Keratinocyte (primary cell): ENCODE measurements at regions not wholly inside any gene's neighbourhood (a gene's known extent, or its start where the extent isn't known, plus 50 kb on each side); places are given as distances from the start of the nearest gene placed in this dataset.

Experiments
- DNase-seq: peaks from one replicate; pipeline ENCODE4 v3.0.0-alpha.2; 2011; ENCODE audit warnings: low read depth, missing footprints, low spot score
- FAIRE-seq: peaks from 2 replicates; lab custom pipeline; 2011; peaks lifted over from hg19 to GRCh38; lab: Jason Lieb, UNC
- H2AFZ ChIP-seq: 2 replicates; pipeline ENCODE4 v1.6.0; 2012; ENCODE audit warnings: low read length, control low read depth, inconsistent platforms; ENCODE audit not compliant: control insufficient read depth
- H3K27ac ChIP-seq: 2 replicates; pipeline ENCODE4 v1.5.1; 2011; ENCODE audit warnings: low read length; ENCODE audit not compliant: control insufficient read depth, insufficient read depth
- H3K27me3 ChIP-seq: 3 replicates; pipeline ENCODE4 v1.6.0; 2011; ENCODE audit warnings: low read length; ENCODE audit not compliant: control insufficient read depth, insufficient read depth; ENCODE audit errors: extremely low read depth
- H3K36me3 ChIP-seq, 2 experiments: 2 replicates in 1 of 2; 3 replicates in 1 of 2; pipeline ENCODE4 v1.5.1; 2011; ENCODE audit warnings: low read length in 2 of 2, mild to moderate bottlenecking in 1 of 2; ENCODE audit not compliant: control insufficient read depth in 2 of 2, insufficient read depth in 2 of 2; ENCODE audit errors: extremely low read depth in 1 of 2
- H3K4me1 ChIP-seq: 3 replicates; pipeline ENCODE4 v1.5.1; 2011; ENCODE audit warnings: low read length; ENCODE audit not compliant: control insufficient read depth, insufficient read depth; ENCODE audit errors: extremely low read depth
- H3K4me2 ChIP-seq: 3 replicates; pipeline ENCODE4 v1.6.0; 2011; ENCODE audit warnings: low read depth, low read length; ENCODE audit not compliant: control insufficient read depth, insufficient read depth; ENCODE audit errors: extremely low read depth
- H3K4me3 ChIP-seq, 3 experiments: fragments of 200-600 bp in 1 of 3; sonication (generic) in 1 of 3; 2 replicates in 2 of 3; 3 replicates in 1 of 3; pipeline ENCODE4 v1.5.1; 2011 to 2016; ENCODE audit warnings: low read length in 3 of 3, mild to moderate bottlenecking in 3 of 3, control low read depth in 2 of 3, inconsistent platforms in 1 of 3, low read depth in 1 of 3, mixed read lengths in 1 of 3, mixed run types in 1 of 3, moderate library complexity in 1 of 3; ENCODE audit not compliant: control insufficient read depth in 2 of 3, insufficient read depth in 2 of 3; ENCODE audit errors: extremely low read depth in 1 of 3
- H3K79me2 ChIP-seq: 2 replicates; pipeline ENCODE4 v1.6.0; 2012; ENCODE audit warnings: low read length; ENCODE audit not compliant: control insufficient read depth, insufficient read depth
- H3K9ac ChIP-seq: 3 replicates; pipeline ENCODE4 v1.6.0; 2011; ENCODE audit warnings: low read length; ENCODE audit not compliant: control insufficient read depth, insufficient read depth; ENCODE audit errors: extremely low read depth
- H3K9me1 ChIP-seq: 3 replicates; pipeline ENCODE4 v1.6.0; 2011; ENCODE audit warnings: low read length; ENCODE audit not compliant: control insufficient read depth, insufficient read depth; ENCODE audit errors: extremely low read depth
- H3K9me3 ChIP-seq: 2 replicates; pipeline ENCODE4 v1.5.1; 2012; ENCODE audit warnings: low read depth, low read length; ENCODE audit not compliant: control insufficient read depth
- H4K20me1 ChIP-seq: 3 replicates; pipeline ENCODE4 v1.6.0; 2011; ENCODE audit warnings: low read length; ENCODE audit not compliant: control insufficient read depth, insufficient read depth; ENCODE audit errors: extremely low read depth
- CTCF ChIP-seq, 3 experiments: IDR thresholded peaks in 1 of 3; conservative IDR thresholded peaks in 1 of 3; optimal IDR thresholded peaks in 1 of 3; 2 replicates in 2 of 3; 3 replicates in 1 of 3; pipeline versions ENCODE3 to v1.5.1; 2011; ENCODE audit warnings: low read length in 3 of 3, mild to moderate bottlenecking in 3 of 3, moderate library complexity in 2 of 3, control low read depth in 1 of 3, inconsistent platforms in 1 of 3; ENCODE audit not compliant: insufficient read depth in 2 of 3; ENCODE audit errors: extremely low read depth in 1 of 3
- EZH2 ChIP-seq: IDR thresholded peaks from one replicate; pipeline ENCODE4 v1.6.1; 2012; ENCODE audit warnings: inconsistent platforms, mild to moderate bottlenecking, low read length, moderate library complexity
- dilution Hi-C: fragments of 300-500 bp; cut with MboI; formaldehyde crosslinking; loops from one replicate; pipeline ENCODE4 v1.7.0; 2020; ENCODE audit warnings: low sequenced_read_pairs; ENCODE audit not compliant: extremely low pct_ligation_motif_present

- Histone ChIP-seq H4K20me1 (no peaks in the 10 kb centered on the region), H3K4me1 (no peaks in the 10 kb centered on the region), H3K4me3 (no peak overlapping the region), H3K27me3 (no peaks in the 10 kb centered on the region), H3K27ac (no peak overlapping the region), H3K4me2 (no peak overlapping the region), H3K9ac (no peak overlapping the region), H2AFZ (no peak overlapping the region), H3K9me1 (no peaks in the 10 kb centered on the region), H3K9me3 (no peaks in the 10 kb centered on the region), H3K79me2 (no peaks in the 10 kb centered on the region), H3K36me3 (no peaks in the 10 kb centered on the region)
- dilution Hi-C loops: no loop called here
- FAIRE-seq (no peak), DNase-seq (no peak)
- no peak for TF ChIP-seq EZH2
- TF ChIP-seq CTCF (optimal IDR thresholded peaks at IDR 0.05 in 1 of 3, IDR thresholded peaks at IDR 0.05 in 1 of 3, conservative IDR thresholded peaks at IDR 0.05 in 1 of 3; ENCODE audit: extremely low read depth in 1 of 3, insufficient read depth in 2 of 3, low read length in 3 of 3): no peak
These were observed 187.6 kb upstream of the GRAMD2B start for GRCh38 chr5:126235628-126236027.

GRCh38 chr5:126236994-126237393, 186.2 kb upstream of the GRAMD2B start:
- no peak overlapping the region for H2AFZ ChIP-seq
- no peak overlapping the region for H3K4me2 ChIP-seq
- no peaks in the 10 kb centered on the region for H3K9me1 ChIP-seq
- no peak overlapping the region for H3K9ac ChIP-seq
- H3K4me1 ChIP-seq: no peaks in the 10 kb centered on the region
- no peaks in the 10 kb centered on the region for H3K9me3 ChIP-seq
- no peaks in the 10 kb centered on the region for H3K79me2 ChIP-seq
- H4K20me1 ChIP-seq: no peaks in the 10 kb centered on the region
- H3K27ac ChIP-seq: no peak overlapping the region
- TF ChIP-seq EZH2 (no peak), CTCF (optimal IDR thresholded peaks at IDR 0.05 in 1 of 3, IDR thresholded peaks at IDR 0.05 in 1 of 3, conservative IDR thresholded peaks at IDR 0.05 in 1 of 3; ENCODE audit: extremely low read depth in 1 of 3, insufficient read depth in 2 of 3, low read length in 3 of 3) (no peak)
- DNase-seq: no peak
- H3K4me3 ChIP-seq: no peak overlapping the region
- no peaks in the 10 kb centered on the region for H3K36me3 ChIP-seq
- H3K27me3 ChIP-seq: no peaks in the 10 kb centered on the region
- FAIRE-seq: no peak
- dilution Hi-C loops: no loop called here
